ENCODE measurements at regions not wholly inside any gene's neighbourhood (a gene's known extent, or its start where the extent isn't known, plus 50 kb on each side); places are given as distances from the start of the nearest gene placed in this dataset.

- no peak for TF ChIP-seq CTCF (IDR thresholded peaks at IDR 0.05)
- H3K4me1 Mint-ChIP-seq (ENCODE audit: low read depth): no peaks in the 10 kb centered on the region
- peaks cover 5% of the 10 kb centered on the region for H3K9me3 Mint-ChIP-seq
- H3K4me3 Mint-ChIP-seq: no peak overlapping the region
- H3K27me3 Mint-ChIP-seq (ENCODE audit: insufficient read depth): peaks cover 7% of the 10 kb centered on the region
- no peaks in the 10 kb centered on the region for H3K36me3 Mint-ChIP-seq (ENCODE audit: low read depth)
- no peak overlapping the region for H3K27ac Mint-ChIP-seq
- DNase-seq: no peak
Measured at GRCh38 chr5:174312641-174313040, 267.1 kb downstream of the NSG2 start.

- H3K27ac Mint-ChIP-seq: no peak overlapping the region
- DNase-seq: no peak
- TF ChIP-seq CTCF (IDR thresholded peaks at IDR 0.05): no peak
- H3K27me3 Mint-ChIP-seq (ENCODE audit: insufficient read depth): peaks cover 4% of the 10 kb centered on the region
- H3K4me3 Mint-ChIP-seq: no peak overlapping the region
- no peaks in the 10 kb centered on the region for H3K4me1 Mint-ChIP-seq (ENCODE audit: low read depth)
- H3K36me3 Mint-ChIP-seq (ENCODE audit: low read depth): no peaks in the 10 kb centered on the region
- H3K9me3 Mint-ChIP-seq: peaks cover 5% of the 10 kb centered on the region
Measured at GRCh38 chr5:174313615-174314014, 268.1 kb downstream of the NSG2 start.

- H3K4me3 Mint-ChIP-seq: no peak overlapping the region
- no peaks in the 10 kb centered on the region for H3K4me1 Mint-ChIP-seq (ENCODE audit: low read depth)
- H3K27ac Mint-ChIP-seq: no peak overlapping the region
- no peak for TF ChIP-seq CTCF (IDR thresholded peaks at IDR 0.05)
- DNase-seq: no peak
- no peaks in the 10 kb centered on the region; the same call in none of the 2 replicates for H3K9me3 Mint-ChIP-seq
- H3K36me3 Mint-ChIP-seq (ENCODE audit: low read depth): no peaks in the 10 kb centered on the region
- H3K27me3 Mint-ChIP-seq (ENCODE audit: insufficient read depth): peaks cover 4% of the 10 kb centered on the region
Measured at GRCh38 chr5:174314261-174314660, 268.8 kb downstream of the NSG2 start.

GRCh38 chr5:174315471-174315870 lies 270.0 kb downstream of the NSG2 start:
- Mint-ChIP-seq H3K9me3 (no peaks in the 10 kb centered on the region; the same call in 1 of the 2 replicates), H3K36me3 (ENCODE audit: low read depth) (no peaks in the 10 kb centered on the region), H3K27me3 (ENCODE audit: insufficient read depth) (peaks cover 2% of the 10 kb centered on the region), H3K27ac (no peak overlapping the region), H3K4me1 (ENCODE audit: low read depth) (no peaks in the 10 kb centered on the region), H3K4me3 (no peak overlapping the region)
- no peak for DNase-seq
- TF ChIP-seq CTCF (IDR thresholded peaks at IDR 0.05): no peak

GRCh38 chr5:174315871-174316270 lies 270.4 kb downstream of the NSG2 start:
- TF ChIP-seq CTCF (IDR thresholded peaks at IDR 0.05): no peak
- Mint-ChIP-seq H3K4me3 (no peak overlapping the region), H3K4me1 (ENCODE audit: low read depth) (no peaks in the 10 kb centered on the region), H3K27ac (no peak overlapping the region), H3K36me3 (ENCODE audit: low read depth) (no peaks in the 10 kb centered on the region), H3K27me3 (ENCODE audit: insufficient read depth) (peaks cover 2% of the 10 kb centered on the region), H3K9me3 (no peaks in the 10 kb centered on the region; the same call in 1 of the 2 replicates)
- DNase-seq: no peak

GRCh38 chr5:174316326-174316725 lies 270.8 kb downstream of the NSG2 start:
- no peaks in the 10 kb centered on the region; the same call in 1 of the 2 replicates for H3K9me3 Mint-ChIP-seq
- H3K27ac Mint-ChIP-seq: no peak overlapping the region
- H3K4me1 Mint-ChIP-seq (ENCODE audit: low read depth): no peaks in the 10 kb centered on the region
- no peak for DNase-seq
- TF ChIP-seq CTCF (IDR thresholded peaks at IDR 0.05): no peak
- no peaks in the 10 kb centered on the region for H3K36me3 Mint-ChIP-seq (ENCODE audit: low read depth)
- peaks cover 2% of the 10 kb centered on the region for H3K27me3 Mint-ChIP-seq (ENCODE audit: insufficient read depth)
- H3K4me3 Mint-ChIP-seq: no peak overlapping the region
